LNCaP clone FGC (cell line): ENCODE measurements at regions not wholly inside any gene's neighbourhood (a gene's known extent, or its start where the extent isn't known, plus 50 kb on each side); places are given as distances from the start of the nearest gene placed in this dataset.

Experiments used
- DNase-seq: peaks from one replicate; pipeline ENCODE4 v3.0.0-alpha.2; 2011; ENCODE audit warnings: low read depth
- H3K4me3 ChIP-seq: 2 replicates; pipeline ENCODE4 v1.5.1; 2011; ENCODE audit warnings: mild to moderate bottlenecking, low read depth, low read length, control low read depth
- TF ChIP-seq, protein P1 (sequence below): IDR thresholded peaks from 2 replicates; pipeline ENCODE4 v1.5.1; 2012; ENCODE audit warnings: mild to moderate bottlenecking; ENCODE audit not compliant: control insufficient read depth, insufficient read depth; ENCODE audit errors: extremely low read depth

DNA sequence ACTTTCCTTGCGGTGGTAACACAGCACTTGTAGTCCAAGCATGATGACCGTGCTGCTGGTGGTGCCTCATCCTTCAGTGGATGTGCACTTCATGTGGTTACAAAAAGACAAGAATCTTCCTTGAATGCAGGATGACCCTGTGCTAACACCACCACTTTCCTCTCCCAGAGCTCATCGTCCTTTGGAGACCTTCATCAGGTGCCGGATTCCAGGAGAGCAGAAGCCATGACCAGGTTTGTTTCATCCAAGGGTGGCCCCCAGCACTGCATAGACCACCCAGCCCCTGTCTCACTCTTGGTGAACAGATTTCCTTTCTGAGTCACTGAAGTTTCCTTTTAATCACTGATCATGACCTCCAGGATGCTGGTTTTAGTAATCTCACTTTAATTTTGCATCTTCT is 101.2 kb upstream of the SYNDIG1 start:
- DNase-seq: no peak
- TF ChIP-seq, protein P1, sequence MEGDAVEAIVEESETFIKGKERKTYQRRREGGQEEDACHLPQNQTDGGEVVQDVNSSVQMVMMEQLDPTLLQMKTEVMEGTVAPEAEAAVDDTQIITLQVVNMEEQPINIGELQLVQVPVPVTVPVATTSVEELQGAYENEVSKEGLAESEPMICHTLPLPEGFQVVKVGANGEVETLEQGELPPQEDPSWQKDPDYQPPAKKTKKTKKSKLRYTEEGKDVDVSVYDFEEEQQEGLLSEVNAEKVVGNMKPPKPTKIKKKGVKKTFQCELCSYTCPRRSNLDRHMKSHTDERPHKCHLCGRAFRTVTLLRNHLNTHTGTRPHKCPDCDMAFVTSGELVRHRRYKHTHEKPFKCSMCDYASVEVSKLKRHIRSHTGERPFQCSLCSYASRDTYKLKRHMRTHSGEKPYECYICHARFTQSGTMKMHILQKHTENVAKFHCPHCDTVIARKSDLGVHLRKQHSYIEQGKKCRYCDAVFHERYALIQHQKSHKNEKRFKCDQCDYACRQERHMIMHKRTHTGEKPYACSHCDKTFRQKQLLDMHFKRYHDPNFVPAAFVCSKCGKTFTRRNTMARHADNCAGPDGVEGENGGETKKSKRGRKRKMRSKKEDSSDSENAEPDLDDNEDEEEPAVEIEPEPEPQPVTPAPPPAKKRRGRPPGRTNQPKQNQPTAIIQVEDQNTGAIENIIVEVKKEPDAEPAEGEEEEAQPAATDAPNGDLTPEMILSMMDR: no peak
- H3K4me3 ChIP-seq: no peak overlapping the region

DNA sequence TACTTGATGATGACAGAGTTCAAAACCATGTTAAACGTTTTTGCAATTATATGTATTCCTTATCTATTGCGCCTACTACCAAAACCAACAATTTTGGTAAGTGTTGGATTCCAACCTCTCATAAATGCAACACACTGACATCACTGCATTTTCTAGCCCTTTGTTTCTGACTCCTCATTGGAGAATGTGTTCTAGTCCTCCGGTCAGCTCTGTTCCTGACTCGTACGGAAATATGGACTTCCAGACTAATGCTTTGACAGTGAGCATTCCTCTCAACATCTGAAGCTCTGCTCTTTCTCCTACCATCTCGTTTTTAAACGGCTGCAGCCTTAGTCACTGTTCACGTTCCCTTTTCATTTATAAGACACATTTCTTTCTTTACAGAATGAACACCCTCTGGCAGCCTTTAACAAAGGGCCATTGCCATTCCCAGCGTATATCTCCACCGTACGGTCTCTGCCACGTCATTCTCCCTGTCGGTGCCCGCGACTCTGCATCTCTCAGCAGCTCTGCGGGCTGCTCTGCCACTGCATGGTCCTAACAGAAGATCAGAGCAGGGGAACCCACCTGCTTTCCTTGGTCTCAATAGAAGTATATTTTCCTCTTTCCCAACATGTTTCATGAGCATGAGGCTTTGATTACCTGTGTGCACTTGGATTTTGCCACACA is 103.0 kb upstream of the SYNDIG1 start:
- no peak overlapping the region for H3K4me3 ChIP-seq
- TF ChIP-seq, protein P1: no peak
- no peak for DNase-seq

DNA sequence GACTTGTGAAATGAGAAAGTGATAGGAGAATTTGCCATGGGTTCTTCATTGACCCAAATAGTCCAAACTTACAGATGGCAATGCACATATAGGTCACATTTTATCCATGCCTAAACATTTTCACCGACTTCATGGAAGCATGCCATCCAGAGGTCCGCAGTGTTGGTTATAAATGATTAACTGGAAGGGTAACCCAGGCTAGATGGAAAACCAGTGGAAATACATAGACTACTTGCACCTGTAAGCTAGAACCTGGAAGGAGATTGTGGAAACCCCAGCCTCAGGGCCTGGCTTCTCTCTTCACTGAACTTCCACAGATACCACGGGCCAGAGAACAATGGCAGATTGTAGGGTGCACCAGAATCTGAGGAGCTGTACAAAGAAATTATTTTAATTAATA is 103.8 kb upstream of the SYNDIG1 start:
- TF ChIP-seq, protein P1: no peak
- H3K4me3 ChIP-seq: no peak overlapping the region
- DNase-seq: no peak

DNA sequence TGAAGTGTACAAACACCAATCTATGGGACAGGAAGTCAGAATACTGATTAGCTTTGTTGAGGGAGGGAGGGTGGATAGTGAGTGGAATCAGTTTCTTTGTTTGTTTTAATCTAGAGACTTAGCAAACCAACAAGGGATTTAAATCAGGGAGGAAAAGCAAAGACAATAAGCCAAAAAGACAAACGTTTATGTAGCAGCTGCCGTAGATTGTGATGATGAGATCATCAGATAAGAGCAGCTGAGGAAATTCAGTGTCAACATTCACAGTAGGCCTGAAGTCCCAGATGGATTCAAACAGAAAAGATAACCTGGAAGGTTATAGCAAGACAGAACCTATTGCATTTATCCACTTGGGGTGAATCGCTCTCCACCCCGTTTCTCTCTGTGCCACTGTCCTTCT is 104.9 kb upstream of the SYNDIG1 start:
- peak; percentile 35 for DNase-seq

DNA sequence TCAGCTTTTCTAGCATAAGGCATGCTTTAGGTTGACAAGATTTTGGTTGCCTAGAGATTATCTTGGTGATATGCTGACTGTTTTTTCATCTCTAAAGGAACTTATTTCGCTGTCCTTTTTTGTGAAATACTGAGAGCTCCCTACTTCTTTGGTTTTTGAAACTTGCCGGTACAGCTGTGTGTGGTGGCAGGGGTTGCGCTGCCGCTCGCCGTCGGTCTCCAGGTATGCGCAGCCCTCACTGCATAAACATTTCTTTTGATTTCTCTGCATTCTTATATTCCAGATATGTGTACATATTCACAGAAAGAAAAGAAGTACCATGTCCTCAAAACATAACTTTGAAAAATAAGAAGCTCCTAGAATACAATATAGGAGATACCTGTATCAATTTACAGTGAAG is 106.4 kb upstream of the SYNDIG1 start:
- no peak for DNase-seq
- TF ChIP-seq, protein P1: no peak
- H3K4me3 ChIP-seq: no peak overlapping the region

More for the DNA sequence above, 104.9 kb upstream of the SYNDIG1 start:
- H3K4me3 ChIP-seq: no peak overlapping the region
- TF ChIP-seq, protein P1: no peak

DNA sequence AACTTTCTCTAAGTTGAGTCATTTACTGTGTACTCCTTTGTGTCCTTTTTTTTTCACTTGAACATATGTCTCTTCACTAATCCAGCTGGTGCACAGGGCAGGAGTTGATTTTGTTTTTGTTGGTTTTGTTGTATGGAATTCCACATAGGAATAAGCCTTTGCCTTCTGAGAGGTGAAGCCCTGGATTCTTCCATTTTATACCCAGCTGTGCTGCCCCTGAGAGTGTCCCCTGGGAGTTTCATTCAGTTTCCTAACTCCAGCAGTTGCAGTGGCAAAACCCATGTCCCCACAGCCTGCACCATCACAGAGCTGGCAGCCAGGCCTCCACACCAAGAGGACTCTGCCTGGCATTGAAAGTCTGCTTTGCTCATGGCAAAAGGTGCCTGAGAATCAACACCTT is 107.3 kb upstream of the SYNDIG1 start:
- TF ChIP-seq, protein P1: no peak
- H3K4me3 ChIP-seq: no peak overlapping the region
- DNase-seq: no peak

DNA sequence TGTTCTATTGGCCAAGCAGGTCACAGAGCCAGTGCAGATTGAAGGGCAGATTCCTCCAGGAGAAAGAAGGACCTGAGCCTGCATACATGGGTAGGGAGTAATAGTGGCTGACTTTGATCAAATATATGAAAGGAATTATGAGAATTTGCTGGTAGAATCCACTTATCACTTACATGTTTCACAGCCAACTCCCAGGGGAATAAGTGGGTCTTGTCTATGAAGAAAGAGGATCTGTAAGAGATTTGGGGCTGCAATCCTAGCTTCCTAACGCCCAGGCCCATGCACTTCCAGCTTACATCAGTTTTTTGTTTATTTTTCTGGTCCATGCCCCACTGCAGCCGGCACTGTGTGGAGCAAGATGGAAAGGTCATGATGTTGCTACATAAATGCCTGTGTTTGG is 107.9 kb upstream of the SYNDIG1 start:
- DNase-seq: no peak
- H3K4me3 ChIP-seq: no peak overlapping the region

More for the DNA sequence above, 107.9 kb upstream of the SYNDIG1 start:
- TF ChIP-seq, protein P1: no peak
